HG02870 (cell line): ENCODE measurements at regions not wholly inside any gene's neighbourhood (a gene's known extent, or its start where the extent isn't known, plus 50 kb on each side); places are given as distances from the start of the nearest gene placed in this dataset.
"Not testable (repeated sequence)": the region's sequence is repeated elsewhere in the genome, so short reads cannot be mapped to it uniquely, and the experiment has no call there.

Experiments
- ATAC-seq: cut with Tn5 transposase; IDR thresholded peaks from one replicate; pipeline ENCODE4 v1.9.1; 2021; ENCODE audit warnings: mild to moderate bottlenecking, moderate library complexity; ENCODE audit not compliant: unreplicated experiment

DNA sequence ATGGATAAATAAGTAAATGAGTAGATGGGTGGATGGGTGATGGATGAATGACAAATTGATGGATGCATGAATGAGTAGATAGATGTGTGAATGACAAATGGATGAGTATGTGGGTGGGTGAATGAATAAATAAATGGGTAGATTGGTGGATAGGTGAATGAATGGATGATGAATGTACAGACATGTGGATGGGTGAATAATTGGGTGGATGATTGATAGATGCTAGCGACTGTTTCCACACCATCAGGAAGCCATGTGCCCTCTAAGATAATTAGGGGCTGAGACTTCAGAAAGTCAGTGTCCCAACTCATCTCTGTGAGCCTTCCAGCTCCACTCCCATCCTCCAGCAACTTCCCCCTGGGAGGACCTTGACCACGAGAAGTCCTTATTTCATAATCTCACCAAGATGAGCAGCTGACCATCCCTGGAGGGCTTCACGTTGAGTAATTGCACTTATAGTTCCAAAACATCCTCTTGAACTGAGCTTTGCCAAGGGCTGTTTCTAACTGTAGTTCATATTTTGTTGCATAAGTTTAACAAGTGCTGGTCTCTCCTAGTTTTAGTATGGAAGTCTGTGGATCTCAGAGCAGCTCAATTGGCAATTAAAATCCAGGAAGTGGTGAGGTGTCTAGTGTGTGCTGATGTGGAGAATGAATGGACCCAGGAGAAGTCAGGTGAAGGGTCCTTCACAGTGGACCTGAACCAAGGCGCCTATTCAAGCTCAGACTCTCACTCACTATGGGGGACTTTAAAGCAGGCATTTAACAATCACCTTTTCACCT lies 295.7 kb downstream of the ADGRD1 start:
- no peak for ATAC-seq

DNA sequence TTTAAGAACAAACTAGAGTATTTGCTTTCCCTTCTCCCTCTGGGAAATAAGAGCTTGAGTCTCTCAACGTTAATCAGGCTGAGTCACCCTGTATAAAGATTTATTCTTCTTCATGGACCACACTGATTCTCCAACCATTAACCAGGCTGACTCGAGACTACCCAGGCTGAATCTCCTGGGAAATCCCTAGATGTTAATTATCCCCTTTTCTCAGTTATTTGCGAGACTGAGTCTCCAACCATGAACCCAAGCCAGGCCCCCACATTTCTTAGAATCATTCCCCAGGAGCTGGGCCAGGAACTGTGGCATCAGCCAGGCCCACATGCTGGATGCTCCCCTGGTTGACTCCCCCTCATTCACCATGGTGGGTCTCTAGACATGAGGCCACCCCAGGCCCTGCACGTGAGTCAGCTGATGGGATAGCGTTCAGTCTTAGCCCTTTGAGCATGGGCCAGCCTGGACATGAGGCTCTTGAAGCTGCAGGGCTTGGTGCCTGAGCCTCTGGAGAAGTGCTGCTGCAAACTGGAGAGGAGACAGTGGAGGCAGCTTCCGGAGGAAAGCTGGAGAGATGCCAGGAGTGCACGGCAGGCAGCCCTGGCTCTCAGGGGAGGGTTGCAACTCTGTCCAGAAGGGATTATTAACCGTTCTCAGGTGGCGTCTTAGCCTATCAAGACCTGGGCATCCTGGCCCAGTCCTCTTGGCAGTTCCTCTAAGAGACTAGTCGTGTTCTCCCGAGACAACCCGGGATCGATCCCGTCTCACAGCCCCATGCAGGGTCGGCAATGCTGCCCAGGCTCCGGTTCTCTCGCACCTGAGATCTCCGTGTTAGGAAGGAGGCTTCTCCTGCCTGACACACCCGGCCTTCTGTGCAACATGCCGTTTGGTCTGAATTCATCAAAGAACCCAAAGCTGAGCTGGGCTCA lies 296.6 kb downstream of the ADGRD1 start:
- no peak for ATAC-seq

DNA sequence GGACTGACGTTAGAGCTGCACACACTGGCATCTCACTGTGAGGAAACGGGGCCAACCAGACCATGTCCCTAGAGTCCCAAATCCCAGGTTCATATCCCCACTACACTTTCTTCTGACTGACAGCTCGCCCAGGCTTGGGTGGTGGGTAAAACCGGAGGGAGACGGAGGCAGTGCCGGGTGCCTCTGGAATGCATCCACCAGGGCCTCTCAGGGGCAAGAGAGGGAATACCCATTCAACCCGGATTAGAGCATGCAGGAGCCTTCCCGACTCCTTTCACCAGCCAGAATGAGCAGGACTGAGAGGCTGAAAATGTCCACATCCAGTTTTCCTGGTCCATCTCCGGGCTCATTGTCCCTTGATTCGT lies 297.2 kb downstream of the ADGRD1 start:
- ATAC-seq, result no peak

DNA sequence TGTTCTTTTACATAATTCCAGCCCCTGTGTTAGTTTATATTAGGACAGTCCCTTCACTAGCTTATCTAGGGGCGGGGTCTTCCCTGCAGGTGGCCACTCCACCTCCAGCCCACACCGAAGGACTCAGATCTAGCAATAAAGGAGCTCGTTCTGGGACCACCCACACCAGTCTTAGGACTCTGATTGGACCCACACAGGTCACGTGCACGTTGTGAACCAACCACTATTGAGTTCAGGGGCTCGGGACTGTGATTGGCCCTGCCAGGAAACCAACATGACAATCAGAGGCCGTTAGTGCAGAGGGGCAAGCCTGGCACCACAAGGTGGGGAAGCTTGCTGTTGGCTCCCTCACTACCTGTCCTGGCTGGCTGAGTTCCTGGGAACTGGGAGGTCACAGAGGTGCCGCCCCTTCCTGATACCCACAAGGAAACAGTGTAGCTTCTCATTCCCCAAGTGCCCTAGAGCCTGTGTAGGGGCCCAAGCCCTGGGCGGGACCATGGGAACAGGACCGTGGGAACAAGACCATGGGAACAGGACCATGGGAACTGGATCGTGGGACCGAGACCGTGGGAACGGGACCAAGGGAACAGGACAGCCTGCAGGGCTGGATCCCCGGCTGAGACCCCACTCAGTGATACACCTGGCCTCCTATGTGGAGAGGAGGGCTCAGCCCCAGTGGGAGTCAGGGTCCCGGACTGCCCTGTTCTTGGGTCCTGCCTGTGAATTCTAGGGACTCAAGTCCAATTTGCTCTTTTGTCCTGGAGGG lies 297.8 kb downstream of the ADGRD1 start:
- no peak for ATAC-seq

DNA sequence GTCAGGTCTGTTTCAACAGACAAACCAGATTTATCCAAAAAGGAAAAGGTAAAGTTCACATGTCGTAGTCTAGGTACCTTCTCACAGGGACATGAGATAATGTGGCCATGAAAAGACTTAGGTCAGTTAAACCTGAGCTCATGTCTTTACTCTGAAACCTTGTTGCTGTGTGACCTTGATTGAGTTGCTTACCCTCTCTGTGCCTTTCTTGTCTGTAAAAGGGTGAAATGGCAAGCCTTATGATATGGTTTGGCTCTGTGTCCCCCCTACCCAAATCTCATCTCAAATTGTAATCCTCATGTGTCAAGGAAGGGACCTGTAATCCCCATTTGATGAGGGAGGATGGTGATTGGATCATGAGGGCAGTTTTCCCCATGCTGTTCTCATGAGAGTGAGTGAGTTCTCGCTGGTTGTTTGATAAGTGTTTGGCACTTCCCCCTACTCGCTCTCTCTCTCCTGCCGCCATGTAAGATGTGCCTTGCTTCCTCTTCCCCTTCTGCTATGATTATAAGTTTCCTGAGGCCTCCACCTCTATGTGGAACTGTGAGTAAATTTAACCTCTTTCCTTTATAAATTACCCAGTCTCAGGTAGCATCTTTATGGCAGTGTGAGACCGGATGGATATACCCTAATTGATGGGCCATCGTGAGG lies 299.8 kb downstream of the ADGRD1 start:
- ATAC-seq, result no peak

DNA sequence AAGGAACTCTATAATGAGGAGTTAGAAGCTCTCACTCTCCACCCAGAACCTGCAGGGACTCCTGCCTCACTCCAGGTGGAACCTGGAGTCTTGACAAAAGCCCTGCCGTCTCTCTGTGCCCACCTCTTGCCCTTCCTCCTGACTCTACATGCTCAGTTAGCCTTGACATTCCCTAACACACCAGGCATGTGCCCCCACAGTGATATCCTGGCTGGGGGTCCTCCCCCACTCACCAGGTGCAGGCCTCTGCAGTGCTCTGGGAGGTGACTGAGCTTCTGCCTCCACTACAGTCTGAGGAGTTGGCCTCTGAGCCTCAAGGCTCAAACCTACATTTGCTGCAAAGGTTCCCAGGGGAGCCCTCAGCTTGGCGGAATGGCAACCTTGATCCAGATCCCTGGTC lies 300.7 kb downstream of the ADGRD1 start:
- no peak for ATAC-seq

DNA sequence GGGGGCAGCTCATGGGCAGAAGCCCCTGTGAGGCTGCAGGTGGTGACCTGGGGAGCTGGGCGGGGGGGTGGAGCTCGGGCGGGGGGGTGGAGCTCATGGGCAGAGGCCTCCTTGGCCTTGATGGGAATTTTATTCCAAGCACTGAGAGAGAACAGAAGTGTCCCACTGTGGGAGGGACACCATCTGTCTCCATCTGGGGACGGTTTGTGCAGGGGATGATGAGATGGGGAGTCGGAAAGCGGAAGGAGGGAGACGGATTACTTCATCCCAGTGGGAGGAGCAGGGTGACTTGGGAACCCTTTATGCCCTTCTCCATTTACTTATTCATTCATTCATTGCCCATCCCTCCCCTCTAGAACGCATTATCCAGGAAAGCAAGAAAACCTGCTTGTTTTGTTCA lies 304.7 kb downstream of the ADGRD1 start:
- ATAC-seq, result no peak

DNA sequence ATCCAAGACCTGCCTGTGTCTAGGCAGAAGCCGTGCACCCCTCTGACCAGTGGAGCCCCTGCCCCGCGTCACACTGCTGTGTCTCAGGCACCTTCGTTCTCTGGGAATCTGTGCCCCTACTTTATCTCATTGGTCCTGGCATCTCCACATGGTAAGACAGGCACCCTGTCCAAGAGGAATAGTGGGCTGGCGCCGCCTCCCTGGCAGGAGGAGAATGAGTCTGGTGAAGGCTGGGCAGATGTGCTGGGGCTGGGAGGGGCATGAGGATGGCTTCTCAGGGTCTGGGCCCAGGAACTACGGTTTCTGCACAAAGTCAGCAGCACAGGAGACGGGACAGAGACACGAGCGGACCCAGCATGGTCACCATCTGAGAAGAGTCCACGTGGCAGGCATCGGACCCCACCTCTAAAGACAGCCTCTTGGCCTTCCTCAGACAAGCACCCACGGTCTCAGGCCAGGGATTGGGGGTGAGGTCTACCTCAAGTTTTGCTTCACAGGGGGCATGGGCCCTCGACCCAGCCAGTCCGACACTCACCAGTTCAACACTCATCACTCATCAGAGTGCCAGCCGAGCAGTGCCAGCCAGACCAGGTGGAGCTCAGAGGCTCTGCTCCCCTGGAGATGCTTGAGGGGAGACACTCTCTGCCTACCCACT lies 306.7 kb downstream of the ADGRD1 start:
- no peak for ATAC-seq

DNA sequence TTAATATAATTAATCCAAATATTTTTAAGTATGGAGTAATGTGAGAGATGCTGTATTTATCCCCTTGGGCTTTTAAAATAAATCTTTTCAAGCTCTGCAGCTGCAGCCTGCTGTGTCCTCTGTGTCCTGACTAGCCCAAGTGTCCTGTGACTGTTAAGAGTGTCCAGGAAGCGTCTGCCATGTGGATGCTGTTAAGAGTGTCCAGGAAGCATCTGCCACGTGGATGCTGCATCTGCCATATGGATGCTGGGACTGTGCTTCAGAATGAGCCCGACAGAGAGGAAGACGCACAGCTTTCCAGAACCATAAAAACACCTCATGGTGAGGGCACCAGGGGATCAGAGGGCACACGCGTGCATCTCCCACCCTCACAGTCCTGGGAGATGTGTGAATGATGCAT lies 307.2 kb downstream of the ADGRD1 start:
- ATAC-seq, result no peak

DNA sequence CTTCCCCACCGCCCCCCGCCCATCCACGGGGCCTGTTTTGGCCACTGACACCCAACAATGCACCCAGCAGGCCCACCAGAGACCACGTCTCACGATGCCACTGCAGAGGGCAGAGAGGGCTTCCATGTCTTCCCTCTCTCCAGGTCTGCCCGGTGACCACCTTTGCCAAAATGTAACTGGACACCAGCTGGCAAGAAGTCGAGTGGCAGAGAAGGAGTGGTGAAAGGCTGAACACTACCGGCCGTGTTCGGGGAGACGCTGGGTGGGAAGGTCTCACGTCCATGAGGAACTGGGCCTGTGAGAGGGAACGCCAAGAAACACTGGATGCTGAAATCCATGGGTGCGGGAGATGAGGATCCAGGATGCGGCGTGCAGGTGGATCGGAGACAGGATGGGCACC lies 308.2 kb downstream of the ADGRD1 start:
- no peak for ATAC-seq

DNA sequence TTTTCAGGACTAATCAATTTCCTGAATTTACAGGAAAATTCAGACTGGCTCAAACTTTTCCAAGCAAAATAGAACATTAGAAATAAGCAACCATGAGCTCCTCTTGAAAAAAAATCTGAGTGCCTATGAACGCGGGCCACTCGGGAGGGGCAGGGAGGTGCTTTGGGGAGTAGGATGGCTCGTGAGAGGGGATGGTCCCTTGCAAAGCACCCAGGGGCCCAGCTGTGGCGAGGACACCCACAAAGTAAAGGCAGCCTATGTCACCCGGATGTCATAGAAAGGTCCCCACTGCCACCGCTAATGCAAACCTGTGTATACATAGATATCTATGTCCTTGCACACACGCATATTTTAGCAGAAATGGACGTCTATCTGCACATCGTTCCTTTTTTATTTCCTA lies 309.9 kb downstream of the ADGRD1 start:
- ATAC-seq, result no peak

DNA sequence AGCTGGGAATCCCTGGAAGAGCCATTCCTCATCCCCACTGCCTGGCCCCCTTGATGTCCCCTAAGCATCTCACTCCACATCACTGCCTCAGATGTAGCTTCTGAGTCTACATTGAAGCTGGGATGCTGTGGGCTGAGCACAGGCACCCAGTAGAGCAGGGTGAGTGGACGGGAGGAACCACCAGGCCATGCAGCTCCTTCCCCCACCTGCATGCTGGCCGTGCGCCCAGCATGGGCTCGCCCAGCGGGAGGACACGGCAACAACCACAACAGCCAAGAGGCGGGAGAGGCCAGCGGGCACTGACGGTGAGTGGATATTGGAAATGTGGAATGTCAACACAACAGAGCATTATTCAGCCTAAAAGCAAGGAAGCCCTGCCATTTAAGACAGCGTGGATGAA lies 310.9 kb downstream of the ADGRD1 start:
- ATAC-seq, result no peak

DNA sequence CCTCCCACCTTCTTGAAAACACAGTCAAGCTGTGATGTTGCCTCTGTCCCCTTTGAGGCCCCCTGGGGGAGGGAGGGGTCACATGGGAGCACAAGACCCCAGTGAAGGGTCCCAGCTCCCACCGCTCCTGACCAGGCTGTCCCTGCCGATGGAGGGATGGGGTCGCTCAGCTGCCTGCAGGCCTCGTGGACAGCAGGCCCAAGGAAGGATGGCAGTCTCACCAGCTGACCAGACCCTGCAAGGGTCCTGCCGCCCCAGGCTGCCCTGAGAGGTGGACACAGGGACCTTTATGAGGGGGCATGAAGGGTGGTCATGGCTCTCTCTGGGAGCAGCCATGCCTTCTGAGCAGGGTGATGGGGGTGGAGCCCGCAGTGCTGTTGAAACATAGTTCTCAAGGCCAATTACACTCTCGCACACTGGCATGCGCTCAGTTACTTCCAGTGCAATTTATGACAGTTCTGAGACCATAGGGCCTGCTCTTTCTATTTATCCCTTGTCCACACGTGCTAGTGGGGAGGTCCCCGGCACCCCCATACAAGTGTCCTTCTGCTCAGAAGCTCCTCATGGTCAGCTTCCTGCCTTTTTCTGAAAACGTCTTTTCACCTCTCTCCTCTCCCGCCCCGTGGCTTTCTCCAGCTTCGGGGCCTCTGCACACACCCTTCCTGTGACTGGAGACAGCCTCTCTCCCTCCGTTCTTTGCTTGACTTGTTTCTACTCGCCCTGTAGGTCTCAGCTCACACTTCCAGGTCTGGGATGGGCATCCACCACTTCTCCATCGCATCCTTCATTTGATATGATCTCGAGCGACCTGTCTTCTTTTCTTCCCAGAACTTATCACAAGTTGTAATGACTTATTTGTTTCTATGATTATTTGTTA lies 313.1 kb downstream of the ADGRD1 start:
- ATAC-seq, result no peak

DNA sequence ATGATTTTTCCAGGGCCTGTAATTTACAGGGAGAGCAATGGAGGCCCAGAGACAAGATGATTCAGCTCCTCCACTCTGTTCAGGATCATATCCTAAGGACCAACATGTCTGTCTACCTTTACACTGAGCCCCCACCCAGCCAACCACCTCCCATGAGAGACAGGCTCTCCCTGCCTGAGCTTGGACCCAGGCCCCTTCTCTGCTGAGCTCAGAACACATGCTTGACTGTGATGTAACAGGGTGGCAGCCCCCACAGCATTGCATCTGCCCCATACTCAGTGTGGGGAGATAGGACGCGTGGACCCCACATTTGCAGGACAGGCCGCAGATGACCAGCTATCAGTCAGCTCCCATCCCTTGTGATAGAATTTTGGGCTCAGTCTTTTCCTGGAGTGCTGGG lies 313.9 kb downstream of the ADGRD1 start:
- ATAC-seq, result no peak

DNA sequence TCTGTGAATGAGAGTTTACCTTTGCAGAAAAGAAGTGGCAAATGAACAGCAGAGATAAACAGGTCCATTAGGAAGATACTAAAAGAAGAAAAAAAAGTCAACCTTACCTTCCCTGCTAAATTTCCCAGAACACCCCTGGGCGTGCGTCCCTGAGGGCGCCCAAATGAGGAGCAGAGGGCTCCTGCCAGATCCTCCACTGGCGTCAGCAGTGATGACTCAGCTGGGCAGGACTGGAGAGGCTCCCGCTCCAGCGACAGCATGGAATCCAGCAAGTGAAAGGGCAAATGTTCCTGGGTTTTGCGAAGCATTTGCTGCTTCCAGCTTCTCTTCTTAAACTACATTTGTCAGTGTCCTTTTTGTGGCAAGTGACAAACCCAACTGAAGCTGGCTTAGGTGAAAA lies 314.4 kb downstream of the ADGRD1 start:
- ATAC-seq, result not testable (repeated sequence)

DNA sequence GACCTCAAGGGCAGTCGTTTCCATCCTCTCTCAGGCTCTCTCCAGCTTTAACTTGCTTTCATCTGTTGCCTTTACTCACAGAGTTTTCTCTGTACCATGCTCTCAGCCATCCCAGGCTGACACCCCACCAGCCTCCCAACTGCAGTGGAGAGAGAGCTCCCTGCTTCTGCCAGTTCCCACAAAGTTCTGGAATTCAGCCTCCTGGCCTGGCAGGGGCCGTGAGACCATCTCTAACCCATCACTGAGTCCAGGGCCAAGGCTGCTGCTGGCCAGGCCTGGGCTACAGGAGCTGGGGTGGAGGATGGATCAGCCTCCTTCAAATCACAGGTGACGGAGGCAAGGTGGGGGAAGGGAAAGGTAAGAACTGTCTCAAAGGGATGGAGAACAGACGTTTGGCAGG lies 314.9 kb downstream of the ADGRD1 start:
- ATAC-seq, result not testable (repeated sequence)

DNA sequence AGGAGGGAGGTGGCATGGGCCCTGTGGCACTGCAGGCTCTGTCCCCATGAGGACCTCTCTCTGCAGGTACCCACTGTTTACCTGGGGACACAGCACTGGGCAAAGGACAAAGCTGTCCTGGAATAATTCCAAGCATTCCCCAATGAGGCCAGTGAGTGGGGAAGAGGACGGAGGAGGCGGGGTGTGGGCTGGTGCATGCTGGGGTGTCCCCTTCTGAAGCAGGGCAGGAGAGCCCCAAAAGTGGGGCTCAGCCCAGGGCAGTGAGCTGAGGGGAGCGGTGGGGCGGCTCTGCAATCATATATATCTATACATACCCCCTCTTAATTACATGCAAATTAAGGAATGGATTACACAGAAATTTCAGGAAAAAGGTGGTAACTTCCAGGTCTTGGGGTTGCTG lies 315.8 kb downstream of the ADGRD1 start:
- ATAC-seq, result no peak

DNA sequence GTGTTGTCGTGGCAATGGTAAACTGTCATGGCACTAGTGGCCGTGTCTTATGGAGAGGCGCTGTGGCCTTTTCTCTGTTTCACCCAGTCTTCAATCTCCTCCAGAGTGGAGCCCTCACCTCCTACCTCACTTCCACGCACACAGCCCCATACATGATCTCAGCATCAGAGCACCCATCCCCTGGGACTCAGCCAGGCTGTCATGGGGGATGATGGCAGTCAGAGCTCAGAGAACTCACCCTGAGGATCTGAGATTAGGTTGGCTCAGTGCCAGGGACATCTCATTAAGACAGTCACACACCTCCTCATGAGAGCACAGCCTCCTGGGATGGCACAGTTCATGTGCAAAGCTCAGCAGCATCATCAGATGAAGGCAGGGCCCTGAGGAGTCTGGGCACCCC lies 316.3 kb downstream of the ADGRD1 start:
- not testable (repeated sequence) for ATAC-seq

DNA sequence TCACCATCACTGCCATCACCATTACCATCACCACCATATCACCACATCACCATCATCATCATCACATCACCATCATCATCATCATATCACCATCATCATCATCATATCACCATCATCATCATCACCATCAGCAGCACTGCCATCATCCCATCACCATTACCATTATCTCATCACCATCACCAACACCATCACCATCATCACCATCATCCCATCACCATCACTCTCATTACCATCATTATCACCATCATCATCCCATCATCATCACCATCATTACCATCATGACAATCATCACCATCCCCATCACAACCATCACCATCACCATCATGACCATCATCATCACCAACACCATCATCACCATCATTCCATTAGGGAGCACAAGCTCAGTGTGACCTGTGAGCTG lies 318.0 kb downstream of the ADGRD1 start:
- ATAC-seq, result no peak
